ENCODE measurements at regions not wholly inside any gene's neighbourhood (a gene's known extent, or its start where the extent isn't known, plus 50 kb on each side); places are given as distances from the start of the nearest gene placed in this dataset.

- H3K9ac ChIP-seq (replicated peaks; ENCODE audit: extremely low read depth, insufficient read depth, low read length): no peak overlapping the region
- POLR2A ChIA-PET: no interaction called here
- no peak for FAIRE-seq
- no peaks in the 10 kb centered on the region for H3K27me3 ChIP-seq (ENCODE audit: control insufficient read depth in 2 of 2, insufficient read depth in 2 of 2, low read length in 2 of 2)
- no peaks in the 10 kb centered on the region for H3K79me2 ChIP-seq (ENCODE audit: control insufficient read depth, insufficient read depth, low read length)
- no peak for DNase-seq (ENCODE audit: low read depth, low spot score)
- intact Hi-C loops (cut with micrococcal nuclease): no loop called here
- H3K9me1 ChIP-seq (replicated peaks; ENCODE audit: control insufficient read depth, extremely low read depth, insufficient read depth, low read length): no peaks in the 10 kb centered on the region
- no peak overlapping the region for H3K27ac ChIP-seq (ENCODE audit: insufficient read depth, low read depth, low read length)
- H3K9me3 ChIP-seq (replicated peaks; ENCODE audit: control insufficient read depth, insufficient read depth, low read length): no peaks in the 10 kb centered on the region
- H3K36me3 ChIP-seq (ENCODE audit: control insufficient read depth in 2 of 2, extremely low read depth in 1 of 2, insufficient read depth in 2 of 2, low read length in 2 of 2): no peaks in the 10 kb centered on the region
- H3K4me1 ChIP-seq (ENCODE audit: control insufficient read depth, extremely low read depth, insufficient read depth, low read length): no peaks in the 10 kb centered on the region
- no peak overlapping the region for H2AFZ ChIP-seq (ENCODE audit: low read depth, low read length)
- no TSS peak for BruUV-seq (replicated peaks)
- no peak overlapping the region for H3K4me2 ChIP-seq (ENCODE audit: insufficient read depth, low read length)
- dilution Hi-C loops (cut with MboI; ENCODE audit: extremely low pct_ligation_motif_present, low sequenced_read_pairs): no loop called here
- H3K4me3 ChIP-seq (replicated peaks in 1 of 3; ENCODE audit: insufficient read depth in 1 of 3, low read depth in 1 of 3, low read length in 3 of 3): no peak overlapping the region
- no peaks in the 10 kb centered on the region for H4K20me1 ChIP-seq (replicated peaks; ENCODE audit: control insufficient read depth, extremely low read depth, insufficient read depth, low read length)
- CTCF ChIA-PET: interaction anchor here (1.3 to 1.5 kb wide), 2 partner anchors 10 to 289 kb away, joined by 5 read pairs; no protein-coding TSS in a partner anchor
- TF ChIP-seq POLR2A (IDR thresholded peaks at IDR 0.05; ENCODE audit: low read depth, low read length): no peak
- TF ChIP-seq MYC (IDR thresholded peaks at IDR 0.05; ENCODE audit: low read depth, low read length): no peak
- TF ChIP-seq MAX (IDR thresholded peaks at IDR 0.05; ENCODE audit: insufficient read depth, insufficient read length): no peak
- TF ChIP-seq GATA2 (IDR thresholded peaks at IDR 0.05; ENCODE audit: insufficient read depth, insufficient read length, low read depth, low read length): no peak
- no peak for TF ChIP-seq POLR2AphosphoS5 (IDR thresholded peaks at IDR 0.05; ENCODE audit: insufficient read depth, low read depth, low read length)
- no peak for TF ChIP-seq JUN (IDR thresholded peaks at IDR 0.05; ENCODE audit: borderline replicate concordance, insufficient read depth, insufficient read length, low read depth)
- TF ChIP-seq CTCF (IDR thresholded peaks at IDR 0.05; ENCODE audit: extremely low read depth in 1 of 2, insufficient read depth in 1 of 2, low read depth in 1 of 2, low read length in 2 of 2): no peak
- TF ChIP-seq EZH2 (IDR thresholded peaks at IDR 0.05; ENCODE audit: borderline replicate concordance, low read depth, low read length, severe bottlenecking): no peak
- no peak for TF ChIP-seq FOS (IDR thresholded peaks at IDR 0.05; ENCODE audit: borderline replicate concordance, insufficient read depth, low read length)
These were observed 152.0 kb downstream of the DACT1 start for GRCh38 chr14:58789736-58790135.
